AG10803 (cell line): ENCODE measurements at regions not wholly inside any gene's neighbourhood (a gene's known extent, or its start where the extent isn't known, plus 50 kb on each side); places are given as distances from the start of the nearest gene placed in this dataset.
"Not testable (repeated sequence)": the region's sequence is repeated elsewhere in the genome, so short reads cannot be mapped to it uniquely, and the experiment has no call there.

ENCODE experiments used
- DNase-seq: peaks from one replicate; pipeline ENCODE4 v3.0.0; 2010; ENCODE audit warnings: low read depth
- H3K4me3 ChIP-seq: 2 replicates; pipeline ENCODE4 v1.5.1; 2011; ENCODE audit warnings: mild to moderate bottlenecking, low read length, control low read depth
- CTCF ChIP-seq: conservative IDR thresholded peaks from 2 replicates; pipeline ENCODE4 v1.5.1; 2011; ENCODE audit warnings: mild to moderate bottlenecking, low read length, control low read depth, inconsistent platforms

- DNase-seq, H3K4me3 ChIP-seq: not testable (repeated sequence)
These were observed 61.2 kb upstream of the ZNF322 start for GRCh38 chr6:26720663-26721218.

- DNase-seq = not testable (repeated sequence)
These were observed 70.6 kb upstream of the ZNF322 start for GRCh38 chr6:26730019-26730766.

GRCh38 chr6:26734776-26735472 lies 75.4 kb upstream of the ZNF322 start:
- H3K4me3 ChIP-seq, DNase-seq: not testable (repeated sequence)

More at GRCh38 chr6:26730019-26730766, 70.6 kb upstream of the ZNF322 start:
- H3K4me3 ChIP-seq = not testable (repeated sequence)

- no peak for TF ChIP-seq CTCF
- DNase-seq = no peak
- no peak overlapping the region for H3K4me3 ChIP-seq
These were observed 80.3 kb upstream of the ZNF322 start for GRCh38 chr6:26739811-26740210.

GRCh38 chr6:26743157-26743821 lies 83.7 kb upstream of the ZNF322 start:
- no peak for TF ChIP-seq CTCF
- peak; percentile 73 for DNase-seq
- peak overlapping the region; percentile 39 for H3K4me3 ChIP-seq

GRCh38 chr6:26743941-26744699 lies 84.6 kb upstream of the ZNF322 start:
- no peak for DNase-seq
- no peak for TF ChIP-seq CTCF
- peak overlapping the region; percentile 39 for H3K4me3 ChIP-seq

- DNase-seq, H3K4me3 ChIP-seq: not testable (repeated sequence)
These were observed 85.3 kb upstream of the ZNF322 start for GRCh38 chr6:26744837-26745282.

- H3K4me3 ChIP-seq, DNase-seq: not testable (repeated sequence)
These were observed 86.4 kb upstream of the ZNF322 start for GRCh38 chr6:26745964-26746363.

- not testable (repeated sequence) for DNase-seq, H3K4me3 ChIP-seq
These were observed 89.7 kb upstream of the ZNF322 start for GRCh38 chr6:26749126-26749758.

GRCh38 chr6:26749759-26750126 lies 90.2 kb upstream of the ZNF322 start:
- DNase-seq, H3K4me3 ChIP-seq: not testable (repeated sequence)
